ENCODE measurements at regions not wholly inside any gene's neighbourhood (a gene's known extent, or its start where the extent isn't known, plus 50 kb on each side); places are given as distances from the start of the nearest gene placed in this dataset.

DNA sequence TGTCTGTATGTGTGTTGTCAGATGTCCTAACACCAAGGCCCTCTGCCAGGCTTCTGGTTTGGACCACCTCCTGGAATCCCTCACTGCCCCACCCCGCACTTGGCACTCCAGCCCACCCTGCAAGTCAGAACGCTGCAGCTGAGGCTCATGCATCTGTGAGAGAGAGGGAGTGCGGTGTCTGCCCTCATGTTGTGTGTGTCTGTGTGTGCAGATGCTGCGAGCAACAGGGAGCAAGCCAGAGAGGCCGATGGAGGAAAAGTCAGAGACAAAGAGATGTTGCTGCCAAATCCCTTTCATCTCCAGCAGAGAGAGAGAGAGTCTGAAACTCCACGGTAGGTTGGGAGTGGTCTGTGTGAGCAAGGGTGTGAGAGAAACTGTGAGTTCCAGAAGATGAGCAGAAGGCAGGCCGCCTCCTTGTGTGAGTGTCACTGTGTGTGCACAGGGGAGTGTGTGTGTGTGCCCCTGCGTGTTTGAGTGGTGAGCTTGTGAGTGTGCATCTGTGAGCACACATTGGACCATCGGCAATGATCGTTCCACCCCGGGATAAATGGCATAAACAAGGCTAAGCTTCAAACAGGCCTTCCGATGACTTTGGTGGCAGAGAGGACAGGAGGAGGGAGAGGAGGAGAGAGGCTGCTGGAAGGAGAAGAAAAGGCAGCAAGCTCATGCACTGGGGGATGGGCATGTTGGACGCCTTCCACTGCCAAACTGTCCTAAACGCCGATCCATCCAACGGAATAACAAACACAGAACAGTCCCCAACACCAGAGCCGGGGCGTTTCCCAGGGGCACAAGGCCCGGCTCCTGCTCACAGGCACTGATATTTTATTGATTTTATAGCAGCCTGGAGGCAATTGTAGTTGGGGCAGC lies 99.2 kb upstream of the GRIK3 start:
- no peaks in the 10 kb centered on the region for H3K9me2 ChIP-seq
- H3K79me2 ChIP-seq (ENCODE audit: insufficient read depth): no peaks in the 10 kb centered on the region
- no peak overlapping the region for H3K9ac ChIP-seq
- TF ChIP-seq GATA2 (CRISPR knock-in tag; IDR thresholded peaks at IDR 0.05) (no peak), RXRA (IDR thresholded peaks at IDR 0.05; ENCODE audit: borderline replicate concordance, low read depth) (no peak), SMC3 (IDR thresholded peaks at IDR 0.05; ENCODE audit: low read depth, low read length) (no peak), TAF1 (IDR thresholded peaks at IDR 0.05; ENCODE audit: borderline replicate concordance, low read depth, low read length) (no peak), REST (IDR thresholded peaks at IDR 0.05; ENCODE audit: low read depth, low read length) (no peak), NRF1 (IDR thresholded peaks at IDR 0.05; ENCODE audit: low read depth, low read length) (no peak), USF1 (IDR thresholded peaks at IDR 0.05; ENCODE audit: borderline replicate concordance, low read depth) (no peak), MEF2A (IDR thresholded peaks at IDR 0.05; ENCODE audit: borderline replicate concordance, low read depth) (no peak), POLR2AphosphoS5 (IDR thresholded peaks at IDR 0.05; ENCODE audit: low read depth, low read length) (no peak), FOXM1 (IDR thresholded peaks at IDR 0.05; ENCODE audit: low read depth) (no peak), GABPA (IDR thresholded peaks at IDR 0.05; ENCODE audit: low read depth) (no peak)
- TF ChIP-seq, protein P1, sequence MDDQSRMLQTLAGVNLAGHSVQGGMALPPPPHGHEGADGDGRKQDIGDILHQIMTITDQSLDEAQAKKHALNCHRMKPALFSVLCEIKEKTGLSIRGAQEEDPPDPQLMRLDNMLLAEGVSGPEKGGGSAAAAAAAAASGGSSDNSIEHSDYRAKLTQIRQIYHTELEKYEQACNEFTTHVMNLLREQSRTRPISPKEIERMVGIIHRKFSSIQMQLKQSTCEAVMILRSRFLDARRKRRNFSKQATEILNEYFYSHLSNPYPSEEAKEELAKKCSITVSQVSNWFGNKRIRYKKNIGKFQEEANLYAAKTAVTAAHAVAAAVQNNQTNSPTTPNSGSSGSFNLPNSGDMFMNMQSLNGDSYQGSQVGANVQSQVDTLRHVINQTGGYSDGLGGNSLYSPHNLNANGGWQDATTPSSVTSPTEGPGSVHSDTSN (IDR thresholded peaks at IDR 0.05): no peak
- CTCF ChIA-PET: interaction anchor here (1.4 kb wide), 1 partner anchor 190 kb away, joined by 4 read pairs; no protein-coding TSS in a partner anchor
- POLR2A ChIA-PET: interaction anchor here (0.6 kb wide), 1 partner anchor 9 kb away, joined by 3 read pairs; no protein-coding TSS in a partner anchor
- no peaks in the 10 kb centered on the region for H3K9me3 ChIP-seq
- H4K20me1 ChIP-seq (ENCODE audit: insufficient read depth): no peaks in the 10 kb centered on the region
- no peak overlapping the region for H2AFZ ChIP-seq (ENCODE audit: low read depth)
- no peak for DNase-seq
- no peaks in the 10 kb centered on the region for H3K36me3 ChIP-seq (replicated peaks in 1 of 2; ENCODE audit: control insufficient read depth in 1 of 2, insufficient read depth in 2 of 2, low read length in 1 of 2)
- no peaks in the 10 kb centered on the region for H3K4me1 ChIP-seq (ENCODE audit: control insufficient read depth in 1 of 2, insufficient read depth in 2 of 2, low read depth in 1 of 2, low read length in 1 of 2)
- WGBS (ENCODE audit: low lambda C conversion rate): 43% methylated on average over 19 of the region's 19 CpGs
- no peak overlapping the region for H3K4me2 ChIP-seq
- no peaks in the 10 kb centered on the region for H3F3A ChIP-seq (replicated peaks; ENCODE audit: insufficient read depth)
- H3K27me3 ChIP-seq (ENCODE audit: insufficient read depth): no peaks in the 10 kb centered on the region
- no peak overlapping the region for H3K27ac ChIP-seq (ENCODE audit: low read depth in 2 of 2, low read length in 1 of 2)
- no peak overlapping the region for H3K4me3 ChIP-seq (ENCODE audit: low read depth in 2 of 2, low read length in 1 of 2)

All from SK-N-SH (cell line).